Right lobe of liver (tissue), 6 donors: ENCODE measurements at regions not wholly inside any gene's neighbourhood (a gene's known extent, or its start where the extent isn't known, plus 50 kb on each side); places are given as distances from the start of the nearest gene placed in this dataset.

Experiments
- ATAC-seq, 4 donors: fragments of 200-7000 bp; cut with Tn5 transposase; one replicate each; pipeline ENCODE4 v1.9.1; 2020; ENCODE audit warnings: mild to moderate bottlenecking in 4 of 4, moderate library complexity in 4 of 4
- DNase-seq, 3 donors: peaks; one replicate each; pipeline ENCODE4 v3.0.0-alpha.2; 2020
- H3K27ac ChIP-seq, 3 donors: fragments of 200-600 bp; one replicate each; pipeline ENCODE4 v1.8.0; 2022
- H3K27me3 ChIP-seq, 2 donors: fragments of 200-600 bp; one replicate each; pipeline ENCODE4 v1.8.0; 2022
- H3K36me3 ChIP-seq, 4 donors: fragments of 200-600 bp; sonication (generic) in 1 of 4; one replicate each; pipeline versions ENCODE4 v1.5.1 to v1.8.0; 2017 to 2022; ENCODE audit warnings: control low read depth in 1 of 4
- H3K4me1 ChIP-seq, 4 donors: fragments of 200-600 bp; sonication (generic) in 1 of 4; one replicate each; pipeline versions ENCODE4 v1.5.1 to v1.8.0; 2017 to 2022; ENCODE audit warnings: control low read depth in 1 of 4
- H3K4me3 ChIP-seq, 3 donors: fragments of 200-600 bp; one replicate each; pipeline ENCODE4 v1.8.0; 2022
- H3K9me3 ChIP-seq, 4 donors: fragments of 200-600 bp; sonication (generic) in 1 of 4; one replicate each; pipeline versions ENCODE4 v1.5.1 to v1.8.0; 2017 to 2022; ENCODE audit warnings: control low read depth in 1 of 4
- CTCF ChIP-seq, 4 donors: fragments of 200-600 bp in 3 of 4; fragments of 450-650 bp in 1 of 4; IDR thresholded peaks; one replicate each; pipeline versions ENCODE4 v1.5.1 to v1.8.0; 2016 to 2022; ENCODE audit warnings: antibody characterized with exemption in 4 of 4, mild to moderate bottlenecking in 2 of 4
- POLR2A ChIP-seq: fragments of 450-650 bp; IDR thresholded peaks from one replicate; pipeline ENCODE4 v1.6.1; 2017; ENCODE audit warnings: antibody characterized with exemption, mild to moderate bottlenecking
- WGBS: methylation state at CpG from one replicate; pipeline ENCODE4 v1.1.6; 2018; ENCODE audit warnings: low coverage, low lambda C conversion rate; ENCODE audit not compliant: insufficient coverage; ENCODE audit errors: missing lambda C conversion rate; 5-methylcytosine and 5-hydroxymethylcytosine counted together
- intact Hi-C, 2 donors: fragments of 100-400 bp; cut with DNase I; formaldehyde crosslinking; loops; one replicate each; pipeline versions ENCODE4 v1.11.2 to v1.14.1; 2022
- donor health status: DM: no; HTN: yes; CAD: no.
- donor health status: DM: no; HTN: no; CAD: no.
- donor health status: DM: no; HTN: no; CAD: no.
- donor health status: DM: no; HTN: yes; CAD: no.
- donor health status: DM: no; HTN: yes; CAD: no.

GRCh38 chr11:87675993-87676392 lies 499.2 kb downstream of the RAB38 start:
- 42% methylated on average over 1 of the region's 1 CpG for WGBS
- Histone ChIP-seq H3K36me3 (no peaks in the 10 kb centered on the region), H3K4me3 (no peak overlapping the region), H3K9me3 (no peaks in the 10 kb centered on the region), H3K27ac (no peak overlapping the region), H3K27me3 (peaks cover 0 to 3% of the 10 kb centered on the region in 2 donors), H3K4me1 (no peaks in the 10 kb centered on the region)
- ATAC-seq (no peak), DNase-seq (no peak)
- TF ChIP-seq POLR2A (no peak), CTCF (IDR thresholded peaks at IDR 0.05) (no peak)
- intact Hi-C loops, result no loop called here

GRCh38 chr11:87666730-87667129 lies 508.5 kb downstream of the RAB38 start:
- H3K4me3 ChIP-seq, result no peak overlapping the region
- ATAC-seq, result no peak
- intact Hi-C loops, result no loop called here
- no peak for DNase-seq
- WGBS, result 57% methylated on average over 5 of the region's 6 CpGs
- no peaks in the 10 kb centered on the region for H3K27me3 ChIP-seq
- no peaks in the 10 kb centered on the region for H3K4me1 ChIP-seq
- H3K36me3 ChIP-seq, result no peaks in the 10 kb centered on the region
- no peak overlapping the region for H3K27ac ChIP-seq
- no peaks in the 10 kb centered on the region for H3K9me3 ChIP-seq
- TF ChIP-seq CTCF (IDR thresholded peaks at IDR 0.05), result no peak
- no peak for TF ChIP-seq POLR2A

DNA sequence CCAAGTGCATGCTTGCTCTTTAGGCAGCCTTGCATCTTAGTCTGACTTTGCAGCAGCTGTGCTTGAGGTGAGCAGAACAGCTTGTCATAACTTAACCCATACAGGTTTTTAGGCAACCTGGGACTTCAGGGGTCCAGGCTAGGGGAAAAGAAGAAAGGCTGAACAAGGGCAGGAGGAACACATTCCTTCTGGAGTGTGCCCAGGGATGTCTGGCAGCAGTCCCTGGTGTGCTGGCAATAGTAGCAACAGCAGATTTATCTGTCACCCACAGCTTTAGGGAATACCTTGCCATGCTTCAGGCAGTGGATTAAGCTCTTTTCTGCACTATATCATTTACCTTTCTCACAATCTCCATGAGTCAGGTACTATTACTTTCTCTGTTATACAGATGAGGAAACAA lies 513.0 kb downstream of the RAB38 start:
- intact Hi-C loops, result no loop called here

DNA sequence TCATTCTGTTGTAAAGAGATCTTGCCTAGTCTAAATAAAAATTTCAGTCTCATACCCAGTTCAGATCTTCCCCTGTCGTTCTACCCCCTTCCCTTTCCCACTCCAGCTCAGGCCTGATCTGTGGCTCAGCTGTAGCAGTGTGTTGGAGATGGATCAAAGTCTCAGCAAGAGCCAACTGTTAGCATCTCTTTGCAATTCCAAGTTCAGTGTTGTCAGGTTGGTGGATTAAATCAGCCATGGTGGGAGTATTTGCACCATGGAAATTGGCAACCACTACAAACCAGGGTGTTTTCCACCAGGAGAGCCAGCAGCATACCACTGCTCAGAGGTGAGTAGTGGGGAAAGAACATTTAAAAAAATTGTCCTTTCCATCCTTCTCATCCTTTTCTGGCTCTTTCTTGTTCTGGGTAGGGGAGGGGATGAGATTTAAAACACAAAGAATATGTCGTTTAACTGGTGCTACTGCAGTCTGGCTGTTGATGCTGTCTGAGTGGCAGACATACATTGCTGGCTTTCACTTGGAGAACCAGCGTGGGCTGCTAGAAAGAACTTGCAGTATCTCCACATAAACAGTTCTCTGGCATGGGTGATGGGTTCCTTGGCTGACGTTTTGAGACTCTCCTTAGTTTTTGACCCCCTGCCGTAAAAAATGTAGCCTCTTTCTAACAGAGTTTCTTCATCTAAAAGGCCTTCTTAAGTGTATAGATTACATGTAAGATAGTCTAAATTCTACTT lies 514.1 kb downstream of the RAB38 start:
- 58% methylated on average over 5 of the region's 5 CpGs for WGBS
- ATAC-seq (no peak), DNase-seq (no peak)
- H3K27me3 ChIP-seq, result no peaks in the 10 kb centered on the region
- TF ChIP-seq POLR2A (no peak), CTCF (IDR thresholded peaks at IDR 0.05) (no peak)
- H3K4me1 ChIP-seq, result no peaks in the 10 kb centered on the region
- intact Hi-C loops, result no loop called here
- no peak overlapping the region for H3K4me3 ChIP-seq
- H3K9me3 ChIP-seq, result no peaks in the 10 kb centered on the region
- H3K27ac ChIP-seq, result no peak overlapping the region
- no peaks in the 10 kb centered on the region for H3K36me3 ChIP-seq

More for the DNA sequence above, 513.0 kb downstream of the RAB38 start:
- ATAC-seq (no peak), DNase-seq (no peak)
- Histone ChIP-seq H3K36me3 (no peaks in the 10 kb centered on the region), H3K27ac (no peak overlapping the region), H3K9me3 (no peaks in the 10 kb centered on the region), H3K4me3 (no peak overlapping the region), H3K27me3 (no peaks in the 10 kb centered on the region), H3K4me1 (no peaks in the 10 kb centered on the region)
- TF ChIP-seq CTCF (IDR thresholded peaks at IDR 0.05), result no peak
- TF ChIP-seq POLR2A, result no peak

DNA sequence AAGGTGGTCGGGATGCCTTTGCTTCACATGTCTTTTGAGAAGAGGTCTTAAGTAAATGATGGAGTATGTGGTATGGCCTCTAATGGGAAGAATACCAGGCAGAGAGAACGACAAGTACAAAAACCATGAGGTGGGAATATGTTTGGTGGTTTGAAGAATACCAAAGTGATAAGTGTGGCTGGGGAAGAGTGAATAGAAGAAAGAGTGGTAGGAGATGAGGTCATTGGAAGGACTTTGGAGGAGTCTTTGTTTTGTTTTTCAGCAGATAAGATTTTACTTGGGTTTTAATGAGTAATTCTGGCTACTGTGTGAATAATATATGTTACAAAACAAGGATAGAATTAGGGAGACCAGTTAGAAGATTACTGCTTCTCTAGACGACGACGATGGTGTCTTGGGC lies 515.4 kb downstream of the RAB38 start:
- H3K27ac ChIP-seq, result no peak overlapping the region
- H3K4me1 ChIP-seq, result no peaks in the 10 kb centered on the region
- H3K9me3 ChIP-seq, result no peaks in the 10 kb centered on the region
- no peak for DNase-seq
- 65% methylated on average over 5 of the region's 5 CpGs for WGBS
- no peaks in the 10 kb centered on the region for H3K36me3 ChIP-seq
- TF ChIP-seq CTCF (IDR thresholded peaks at IDR 0.05) (no peak), POLR2A (no peak)
- intact Hi-C loops, result no loop called here
- no peaks in the 10 kb centered on the region for H3K27me3 ChIP-seq
- no peak overlapping the region for H3K4me3 ChIP-seq
- ATAC-seq, result no peak
